Naive thymus-derived CD4-positive, alpha-beta T cell (primary cell): ENCODE measurements at regions not wholly inside any gene's neighbourhood (a gene's known extent, or its start where the extent isn't known, plus 50 kb on each side); places are given as distances from the start of the nearest gene placed in this dataset.

ENCODE experiments used
- ATAC-seq: fragments of 150-1000 bp; cut with Tn5 transposase; 2 replicates; pipeline ENCODE4 v1.10.0; 2021; ENCODE audit warnings: mild to moderate bottlenecking, moderate library complexity
- CTCF ChIA-PET: fragments of 350-600 bp; sonication (Branson Sonifier 250); formaldehyde crosslinking; loops from one replicate; lab custom pipeline; 2021; ENCODE audit warnings: antibody characterized with exemption; lab: Charles Lee
- POLR2A ChIA-PET: fragments of 350-600 bp; sonication (Branson Sonifier 250); formaldehyde crosslinking; loops from one replicate; lab custom pipeline; 2021; ENCODE audit warnings: antibody characterized with exemption, inconsistent platforms; lab: Charles Lee
- DNase-seq, 9 donors: peaks; one replicate each; pipeline versions ENCODE4 v3.0.0 to v3.0.0-alpha.2; 2020 to 2022; ENCODE audit warnings: mixed read lengths in 1 of 9
- H3K27ac ChIP-seq: one replicate; pipeline ENCODE4 v1.7.0; 2013; ENCODE audit warnings: mild to moderate bottlenecking, low read depth, low read length, moderate library complexity
- H3K27me3 ChIP-seq, 2 donors: one replicate each; pipeline ENCODE4 v1.7.0; 2013; ENCODE audit warnings: low read length in 2 of 2, mild to moderate bottlenecking in 2 of 2, moderate library complexity in 2 of 2; ENCODE audit not compliant: control insufficient read depth in 2 of 2, insufficient read depth in 2 of 2
- H3K36me3 ChIP-seq, 3 experiments: 1 replicate in 2 of 3; 2 replicates in 1 of 3; pipeline ENCODE4 v1.7.0; 2013; ENCODE audit warnings: low read length in 3 of 3, mild to moderate bottlenecking in 3 of 3, moderate library complexity in 1 of 3; ENCODE audit not compliant: insufficient read depth in 3 of 3, control insufficient read depth in 2 of 3
- H3K4me1 ChIP-seq, 2 donors: one replicate each; pipeline ENCODE4 v1.7.0; 2013; ENCODE audit warnings: low read length in 2 of 2, mild to moderate bottlenecking in 2 of 2, moderate library complexity in 1 of 2; ENCODE audit not compliant: control insufficient read depth in 2 of 2, insufficient read depth in 2 of 2
- H3K4me3 ChIP-seq: 2 replicates; pipeline ENCODE4 v1.7.0; 2013; ENCODE audit warnings: mild to moderate bottlenecking, low read length
- H3K9me3 ChIP-seq, 3 experiments: 1 replicate in 2 of 3; 2 replicates in 1 of 3; pipeline ENCODE4 v1.7.0; 2013; ENCODE audit warnings: low read length in 3 of 3; ENCODE audit not compliant: control insufficient read depth in 2 of 3
- H3K27ac Mint-ChIP-seq, 9 donors: one replicate each; pipeline ENCODE4 v1.8.0; 2020 to 2022; ENCODE audit warnings: mixed read lengths in 9 of 9, mild to moderate bottlenecking in 8 of 9, moderate library complexity in 5 of 9, inconsistent platforms in 2 of 9
- H3K27me3 Mint-ChIP-seq, 5 donors: one replicate each; pipeline ENCODE4 v1.8.0; 2021 to 2022; ENCODE audit warnings: mixed read lengths in 5 of 5, mild to moderate bottlenecking in 1 of 5
- H3K36me3 Mint-ChIP-seq, 5 donors: one replicate each; pipeline ENCODE4 v1.8.0; 2020 to 2022; ENCODE audit warnings: mixed read lengths in 5 of 5, mild to moderate bottlenecking in 3 of 5, inconsistent platforms in 1 of 5
- H3K4me1 Mint-ChIP-seq, 7 donors: one replicate each; pipeline ENCODE4 v1.8.0; 2020 to 2022; ENCODE audit warnings: mixed read lengths in 7 of 7, mild to moderate bottlenecking in 3 of 7, inconsistent platforms in 1 of 7
- H3K4me3 Mint-ChIP-seq, 10 donors: one replicate each; pipeline ENCODE4 v1.8.0; 2020 to 2022; ENCODE audit warnings: mild to moderate bottlenecking in 10 of 10, mixed read lengths in 10 of 10, moderate library complexity in 6 of 10, inconsistent platforms in 2 of 10
- H3K9me3 Mint-ChIP-seq, 11 donors: one replicate each; pipeline ENCODE4 v1.8.0; 2020 to 2022; ENCODE audit warnings: mixed read lengths in 11 of 11, mild to moderate bottlenecking in 4 of 11, inconsistent platforms in 1 of 11, moderate library complexity in 1 of 11
- intact Hi-C, 2 donors: fragments of 100-400 bp; cut with micrococcal nuclease; formaldehyde crosslinking; loops; one replicate each; pipeline ENCODE4 v1.15.1; 2023

DNA sequence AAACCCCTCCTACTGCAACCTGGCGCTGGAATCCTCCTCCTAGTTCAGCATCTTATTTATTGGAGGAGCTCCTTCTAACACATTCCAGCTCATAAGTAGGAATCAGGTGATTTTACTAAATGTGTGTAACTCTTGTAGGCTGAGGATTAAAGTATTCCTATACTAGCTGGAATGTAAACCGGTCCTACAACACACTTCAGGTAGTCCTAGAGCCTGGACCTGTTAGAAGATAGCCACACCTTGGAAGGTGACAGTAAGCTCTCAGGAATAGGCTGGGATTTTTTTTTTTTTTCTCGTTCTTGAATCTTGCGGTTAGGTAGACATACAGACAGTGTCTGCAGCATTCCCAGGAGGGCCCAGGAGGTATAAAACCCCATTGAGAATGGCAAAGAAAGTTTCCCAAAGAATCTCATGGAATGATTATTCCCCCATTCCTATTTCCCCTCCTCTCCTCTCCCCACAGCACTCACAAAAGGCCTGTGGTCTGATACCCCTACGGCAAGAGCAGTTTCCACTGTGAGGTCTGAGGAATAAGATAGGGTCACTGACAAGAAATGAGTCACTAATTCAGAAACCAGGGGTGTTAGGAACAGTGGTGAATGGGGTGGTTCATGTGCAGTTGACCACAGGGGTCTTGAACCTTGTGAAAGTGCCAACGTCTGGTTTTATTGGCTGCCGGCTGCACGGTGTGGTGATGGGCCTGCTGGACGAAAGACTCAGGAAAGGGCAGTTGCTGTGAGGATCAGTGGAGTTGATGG lies 267.1 kb downstream of the UTP18 start:
- ChIA-PET POLR2A (no interaction called here), CTCF (interaction anchor here (0.6 to 1.2 kb wide), 2 partner anchors 10 to 772 kb away, joined by 3 read pairs; no protein-coding TSS in a partner anchor)
- H3K4me3 ChIP-seq: no peak overlapping the region
- H3K4me1 ChIP-seq: no peaks in the 10 kb centered on the region
- Mint-ChIP-seq H3K36me3 (peaks cover 0 to 5% (median 0%) of the 10 kb centered on the region in 5 donors), H3K27ac (no peak overlapping the region), H3K4me1 (no peaks in the 10 kb centered on the region), H3K4me3 (no peak overlapping the region), H3K9me3 (peaks cover 0 to 12% (median 5%) of the 10 kb centered on the region in 11 donors), H3K27me3 (peaks cover 0 to 20% (median 14%) of the 10 kb centered on the region in 5 donors)
- no peak for ATAC-seq
- no peaks in the 10 kb centered on the region for H3K27me3 ChIP-seq
- no peaks in the 10 kb centered on the region for H3K9me3 ChIP-seq
- DNase-seq: no peak
- intact Hi-C loops: no loop called here
- H3K27ac ChIP-seq: no peak overlapping the region
- no peaks in the 10 kb centered on the region for H3K36me3 ChIP-seq

- ChIA-PET CTCF (no interaction called here), POLR2A (no interaction called here)
- H3K4me3 Mint-ChIP-seq: no peak overlapping the region
Measured at GRCh38 chr17:51528111-51528510, 267.8 kb downstream of the UTP18 start.

DNA sequence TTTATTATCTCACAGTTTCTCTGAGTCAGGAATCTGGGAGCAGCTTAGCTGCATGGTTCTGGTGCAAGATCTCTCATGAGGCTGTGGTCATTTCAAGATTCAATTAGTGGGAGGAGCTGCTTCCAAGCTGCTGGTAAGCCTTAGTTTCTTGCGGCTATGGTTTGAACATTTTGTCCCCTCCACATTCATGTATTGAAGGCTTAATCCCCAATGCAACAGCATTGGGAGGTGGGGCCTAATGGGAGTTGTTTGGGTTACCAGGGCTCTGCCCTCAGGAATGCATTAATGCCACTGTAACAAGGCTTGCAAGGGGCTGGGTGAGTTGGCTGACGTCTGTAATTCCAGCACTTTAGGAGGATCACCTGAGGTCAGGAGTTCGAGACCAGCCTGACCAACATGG lies 272.9 kb downstream of the UTP18 start:
- H3K27me3 Mint-ChIP-seq: peaks cover 0 to 11% (median 0%) of the 10 kb centered on the region in 5 donors
- H3K36me3 Mint-ChIP-seq: no peaks in the 10 kb centered on the region
- H3K9me3 Mint-ChIP-seq: no peaks in the 10 kb centered on the region
- POLR2A ChIA-PET: no interaction called here
- Histone ChIP-seq H3K27me3 (no peaks in the 10 kb centered on the region), H3K9me3 (no peaks in the 10 kb centered on the region), H3K36me3 (no peaks in the 10 kb centered on the region), H3K27ac (no peak overlapping the region), H3K4me3 (no peak overlapping the region), H3K4me1 (no peaks in the 10 kb centered on the region)
- no peaks in the 10 kb centered on the region for H3K4me1 Mint-ChIP-seq
- H3K27ac Mint-ChIP-seq: no peak overlapping the region
- intact Hi-C loops: no loop called here
- no peak overlapping the region for H3K4me3 Mint-ChIP-seq
- ATAC-seq (no peak), DNase-seq (no peak)
- CTCF ChIA-PET: interaction anchor here (1.3 to 4.6 kb wide), 2 partner anchors 162 to 236 kb away, joined by 4 to 48 read pairs; no protein-coding TSS in a partner anchor

More at GRCh38 chr17:51528111-51528510, 267.8 kb downstream of the UTP18 start:
- intact Hi-C loops: no loop called here
- DNase-seq (no peak), ATAC-seq (no peak)
- Histone ChIP-seq H3K4me1 (no peaks in the 10 kb centered on the region), H3K36me3 (no peaks in the 10 kb centered on the region), H3K9me3 (no peaks in the 10 kb centered on the region), H3K27me3 (no peaks in the 10 kb centered on the region), H3K4me3 (no peak overlapping the region), H3K27ac (no peak overlapping the region)
- H3K27ac Mint-ChIP-seq: no peak overlapping the region
- H3K4me1 Mint-ChIP-seq: no peaks in the 10 kb centered on the region
- peaks cover 0 to 20% (median 14%) of the 10 kb centered on the region in 5 donors for H3K27me3 Mint-ChIP-seq
- H3K36me3 Mint-ChIP-seq: peaks cover 0 to 5% (median 0%) of the 10 kb centered on the region in 5 donors
- H3K9me3 Mint-ChIP-seq: peaks cover 0 to 12% (median 5%) of the 10 kb centered on the region in 11 donors

DNA sequence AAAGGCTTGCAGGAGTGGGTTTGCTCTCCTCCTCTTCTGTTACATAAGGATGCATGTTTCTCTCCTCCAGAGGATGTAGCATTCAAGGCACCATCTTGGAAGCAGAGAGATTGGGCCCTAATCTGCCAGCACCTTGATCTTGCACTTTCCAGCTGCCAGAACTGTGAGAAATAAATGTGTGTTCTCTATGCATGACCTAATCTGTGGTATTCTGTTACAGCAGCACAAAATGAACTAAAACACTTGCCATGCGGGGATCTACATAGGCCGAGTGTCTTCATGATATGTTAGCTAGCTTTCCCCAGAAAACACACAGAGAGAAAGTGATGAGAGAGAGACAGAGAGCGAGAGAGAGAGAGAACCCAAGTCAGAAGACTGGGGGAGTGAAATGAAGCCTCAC lies 273.5 kb downstream of the UTP18 start:
- ChIA-PET CTCF (interaction anchor here (0.6 to 4.6 kb wide), 3 partner anchors 85 to 236 kb away, joined by 3 to 48 read pairs (median 4); no protein-coding TSS in a partner anchor), POLR2A (no interaction called here)
- Histone ChIP-seq H3K27me3 (no peaks in the 10 kb centered on the region), H3K4me1 (no peaks in the 10 kb centered on the region), H3K9me3 (no peaks in the 10 kb centered on the region), H3K36me3 (no peaks in the 10 kb centered on the region), H3K27ac (no peak overlapping the region), H3K4me3 (no peak overlapping the region)
- intact Hi-C loops: loop anchor here in 1 of 2 donors (2.0 kb wide), 1 partner anchor 235 kb away; no protein-coding TSS in a partner anchor
- no peak overlapping the region for H3K4me3 Mint-ChIP-seq
- no peaks in the 10 kb centered on the region for H3K9me3 Mint-ChIP-seq
- H3K4me1 Mint-ChIP-seq: no peaks in the 10 kb centered on the region
- no peak overlapping the region for H3K27ac Mint-ChIP-seq
- H3K27me3 Mint-ChIP-seq: peaks cover 0 to 11% (median 0%) of the 10 kb centered on the region in 5 donors
- DNase-seq (no peak), ATAC-seq (no peak)
- H3K36me3 Mint-ChIP-seq: no peaks in the 10 kb centered on the region

DNA sequence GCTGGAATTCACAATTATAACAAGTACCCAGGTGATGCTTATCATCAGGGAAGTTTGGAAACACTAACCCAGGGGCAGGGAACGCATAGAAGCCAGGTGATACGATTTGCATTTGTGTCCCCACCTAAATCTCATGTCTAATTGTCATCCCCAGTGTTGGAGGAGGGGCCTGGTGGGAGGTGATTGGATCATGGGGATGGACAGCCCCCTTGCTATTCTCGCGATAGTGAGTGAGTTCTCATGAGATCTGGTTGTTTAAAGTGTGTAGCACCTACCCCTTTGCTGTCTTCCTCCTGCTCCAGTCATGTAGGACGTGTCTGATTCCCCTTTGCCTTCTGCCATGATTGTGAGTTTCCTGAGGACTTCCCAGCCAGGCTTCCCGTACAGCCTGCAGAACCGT lies 276.3 kb downstream of the UTP18 start:
- intact Hi-C loops: loop anchor here (1.0 to 5.0 kb wide), 3 partner anchors 165 to 238 kb away; no protein-coding TSS in a partner anchor
- Histone ChIP-seq H3K4me3 (no peak overlapping the region), H3K27ac (no peak overlapping the region), H3K4me1 (peaks cover 0 to 4% of the 10 kb centered on the region in 2 donors), H3K27me3 (no peaks in the 10 kb centered on the region), H3K36me3 (no peaks in the 10 kb centered on the region), H3K9me3 (no peaks in the 10 kb centered on the region)
- Mint-ChIP-seq H3K27ac (no peak overlapping the region), H3K4me3 (no peak overlapping the region), H3K36me3 (no peaks in the 10 kb centered on the region), H3K9me3 (no peaks in the 10 kb centered on the region), H3K4me1 (peaks cover 4 to 25% (median 19%) of the 10 kb centered on the region in 7 donors), H3K27me3 (peaks cover 0 to 6% (median 0%) of the 10 kb centered on the region in 5 donors)
- no peak for DNase-seq
- no peak for ATAC-seq
- CTCF ChIA-PET: interaction anchor here (0.6 to 4.6 kb wide), 6 partner anchors 10 to 166 kb away, joined by 3 to 48 read pairs (median 3); no protein-coding TSS in a partner anchor
- POLR2A ChIA-PET: no interaction called here

GRCh38 chr17:51537996-51538550 lies 277.7 kb downstream of the UTP18 start:
- intact Hi-C loops: loop anchor here in 1 of 2 donors (5.0 kb wide), 1 partner anchor 216 kb away; no protein-coding TSS in a partner anchor

More at GRCh38 chr17:51537996-51538550, 277.7 kb downstream of the UTP18 start:
- H3K4me1 ChIP-seq: peaks cover 0 to 4% of the 10 kb centered on the region in 2 donors
- Mint-ChIP-seq H3K9me3 (no peaks in the 10 kb centered on the region), H3K4me1 (peaks cover 4 to 25% (median 19%) of the 10 kb centered on the region in 7 donors), H3K27me3 (peaks cover 0 to 3% (median 0%) of the 10 kb centered on the region in 5 donors), H3K36me3 (no peaks in the 10 kb centered on the region), H3K4me3 (no peak overlapping the region), H3K27ac (peak overlapping the region in 2 of 9 donors; percentile 9 to 54)
- H3K36me3 ChIP-seq: no peaks in the 10 kb centered on the region
- no peaks in the 10 kb centered on the region for H3K27me3 ChIP-seq
- H3K9me3 ChIP-seq: no peaks in the 10 kb centered on the region
- POLR2A ChIA-PET: no interaction called here
- ATAC-seq (no peak), DNase-seq (no peak)
- no peak overlapping the region for H3K27ac ChIP-seq
- no peak overlapping the region for H3K4me3 ChIP-seq
- CTCF ChIA-PET: interaction anchor here (0.9 to 2.5 kb wide), 3 partner anchors 11 to 172 kb away, joined by 3 to 30 read pairs (median 4); no protein-coding TSS in a partner anchor
